ENCODE measurements at regions not wholly inside any gene's neighbourhood (a gene's known extent, or its start where the extent isn't known, plus 50 kb on each side); places are given as distances from the start of the nearest gene placed in this dataset.

DNA sequence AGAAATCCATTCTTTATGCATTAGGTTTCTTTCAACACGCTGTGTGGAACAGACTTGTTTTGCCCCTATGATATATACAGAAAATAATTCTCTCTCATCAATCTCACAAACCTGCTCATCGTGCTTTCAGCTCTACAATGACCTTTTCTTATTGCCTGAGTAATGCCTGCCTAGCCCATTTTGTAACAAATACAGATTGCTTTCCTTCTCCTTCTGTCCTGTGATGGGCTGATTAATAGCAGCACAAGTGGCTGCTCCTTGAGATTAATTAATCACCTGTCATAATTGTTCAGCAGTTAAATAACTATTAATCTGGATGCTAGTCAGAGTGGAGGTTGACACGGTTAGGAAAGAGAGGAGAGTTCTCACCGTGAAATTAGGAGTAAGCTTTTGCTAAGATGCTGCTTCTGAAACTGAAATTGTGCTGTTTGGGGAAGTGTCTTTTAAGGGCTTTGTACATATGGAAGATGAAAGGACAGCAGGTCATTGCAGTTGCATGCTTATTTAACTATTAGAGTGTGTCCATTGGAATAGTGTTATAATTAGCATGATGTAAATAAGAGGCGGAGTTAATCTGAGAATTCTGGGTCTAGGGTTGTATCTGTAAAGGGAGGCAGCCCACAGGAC is 1430.5 kb downstream of the FAM181B start:
- Histone ChIP-seq H3K4me1 (ENCODE audit: control insufficient read depth, low read length) (no peaks in the 10 kb centered on the region), H3K27ac (ENCODE audit: low read depth, low read length) (no peak overlapping the region), H3K4me2 (ENCODE audit: low read length) (no peak overlapping the region), H3K27me3 (ENCODE audit: control insufficient read depth, low read length) (no peaks in the 10 kb centered on the region), H4K20me1 (ENCODE audit: control insufficient read depth, insufficient read depth, low read depth, low read length) (no peaks in the 10 kb centered on the region), H3K79me2 (ENCODE audit: control insufficient read depth, low read length) (no peaks in the 10 kb centered on the region), H3K9me2 (replicated peaks; ENCODE audit: control insufficient read depth, low read length) (no peaks in the 10 kb centered on the region; the same call in 1 of the 2 replicates), H3K36me3 (ENCODE audit: control insufficient read depth, low read length) (no peaks in the 10 kb centered on the region), H3K4me3 (ENCODE audit: low read length) (no peak overlapping the region), H3F3A (ENCODE audit: control insufficient read depth, insufficient read depth) (no peaks in the 10 kb centered on the region), H3K9me3 (ENCODE audit: control insufficient read depth, insufficient read depth, low read length) (no peaks in the 10 kb centered on the region)
- TF ChIP-seq EZH2phosphoT487 (IDR thresholded peaks at IDR 0.05; ENCODE audit: borderline replicate concordance, low read length) = no peak
- TF ChIP-seq, protein P1, sequence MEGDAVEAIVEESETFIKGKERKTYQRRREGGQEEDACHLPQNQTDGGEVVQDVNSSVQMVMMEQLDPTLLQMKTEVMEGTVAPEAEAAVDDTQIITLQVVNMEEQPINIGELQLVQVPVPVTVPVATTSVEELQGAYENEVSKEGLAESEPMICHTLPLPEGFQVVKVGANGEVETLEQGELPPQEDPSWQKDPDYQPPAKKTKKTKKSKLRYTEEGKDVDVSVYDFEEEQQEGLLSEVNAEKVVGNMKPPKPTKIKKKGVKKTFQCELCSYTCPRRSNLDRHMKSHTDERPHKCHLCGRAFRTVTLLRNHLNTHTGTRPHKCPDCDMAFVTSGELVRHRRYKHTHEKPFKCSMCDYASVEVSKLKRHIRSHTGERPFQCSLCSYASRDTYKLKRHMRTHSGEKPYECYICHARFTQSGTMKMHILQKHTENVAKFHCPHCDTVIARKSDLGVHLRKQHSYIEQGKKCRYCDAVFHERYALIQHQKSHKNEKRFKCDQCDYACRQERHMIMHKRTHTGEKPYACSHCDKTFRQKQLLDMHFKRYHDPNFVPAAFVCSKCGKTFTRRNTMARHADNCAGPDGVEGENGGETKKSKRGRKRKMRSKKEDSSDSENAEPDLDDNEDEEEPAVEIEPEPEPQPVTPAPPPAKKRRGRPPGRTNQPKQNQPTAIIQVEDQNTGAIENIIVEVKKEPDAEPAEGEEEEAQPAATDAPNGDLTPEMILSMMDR (IDR thresholded peaks at IDR 0.05; ENCODE audit: low read depth, low read length, poor library complexity, severe bottlenecking) = no peak

DNA sequence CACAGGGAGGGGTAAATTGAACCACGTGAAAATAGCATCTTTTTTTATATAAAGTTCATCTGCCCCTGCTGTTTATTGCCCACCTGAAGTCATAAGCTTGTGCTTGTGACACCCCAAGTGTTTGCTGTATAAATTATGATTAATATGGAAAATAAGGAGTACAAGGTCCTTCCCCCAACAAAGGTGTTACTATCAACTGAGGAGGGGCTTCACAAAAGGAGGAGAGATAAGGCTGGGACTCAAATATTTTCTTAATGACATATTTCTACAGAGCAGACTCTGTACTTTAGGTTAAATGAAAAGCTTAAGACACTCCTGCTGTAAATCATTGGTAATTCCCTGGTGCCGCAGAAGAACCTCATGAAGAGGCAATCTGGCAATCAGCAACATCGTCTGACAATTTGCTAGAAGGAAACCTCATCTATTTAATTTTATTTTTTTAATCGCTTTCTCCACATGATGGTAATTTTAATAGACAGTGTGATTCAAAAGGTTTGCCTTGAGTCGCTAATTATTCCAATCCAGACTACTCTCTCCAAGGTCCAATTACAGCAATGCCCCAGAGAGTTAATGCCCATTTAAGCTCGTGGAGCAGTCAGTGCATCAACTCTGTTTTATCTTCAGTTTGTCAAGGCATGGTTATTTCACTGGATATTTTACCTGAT is 1432.4 kb downstream of the FAM181B start:
- H3K9me2 ChIP-seq (replicated peaks; ENCODE audit: control insufficient read depth, low read length) = no peaks in the 10 kb centered on the region; the same call in 1 of the 2 replicates
- H3F3A ChIP-seq (ENCODE audit: control insufficient read depth, insufficient read depth) = no peaks in the 10 kb centered on the region
- H3K27ac ChIP-seq (ENCODE audit: low read depth, low read length) = no peak overlapping the region
- TF ChIP-seq EZH2phosphoT487 (IDR thresholded peaks at IDR 0.05; ENCODE audit: borderline replicate concordance, low read length) = no peak
- TF ChIP-seq, protein P1 (IDR thresholded peaks at IDR 0.05; ENCODE audit: low read depth, low read length, poor library complexity, severe bottlenecking) = no peak
- no peaks in the 10 kb centered on the region for H4K20me1 ChIP-seq (ENCODE audit: control insufficient read depth, insufficient read depth, low read depth, low read length)
- no peaks in the 10 kb centered on the region for H3K27me3 ChIP-seq (ENCODE audit: control insufficient read depth, low read length)
- H3K9me3 ChIP-seq (ENCODE audit: control insufficient read depth, insufficient read depth, low read length) = no peaks in the 10 kb centered on the region
- H3K4me3 ChIP-seq (ENCODE audit: low read length) = no peak overlapping the region
- no peaks in the 10 kb centered on the region for H3K79me2 ChIP-seq (ENCODE audit: control insufficient read depth, low read length)
- H3K36me3 ChIP-seq (ENCODE audit: control insufficient read depth, low read length) = no peaks in the 10 kb centered on the region
- H3K4me2 ChIP-seq (ENCODE audit: low read length) = no peak overlapping the region
- H3K4me1 ChIP-seq (ENCODE audit: control insufficient read depth, low read length) = no peaks in the 10 kb centered on the region

DNA sequence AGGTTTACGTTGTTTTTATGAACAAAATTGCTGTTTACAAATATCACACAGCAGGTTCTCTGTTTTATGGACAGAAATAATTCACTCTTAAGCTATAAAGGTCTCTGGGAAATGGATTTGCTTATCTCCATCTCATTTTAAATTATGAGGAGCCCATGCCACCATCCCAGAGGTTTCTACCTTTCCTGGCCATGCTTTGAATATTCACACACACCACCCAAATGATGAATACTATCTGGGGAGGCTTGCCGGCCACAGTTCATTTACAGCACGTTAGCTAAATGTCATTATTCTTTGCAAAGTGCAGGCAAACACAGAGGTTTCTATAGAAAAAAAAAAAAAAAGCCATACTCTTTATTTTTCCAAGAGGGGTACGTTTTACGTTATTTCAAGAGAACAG is 1446.7 kb downstream of the FAM181B start:
- H3K4me1 ChIP-seq (ENCODE audit: control insufficient read depth, low read length) = no peaks in the 10 kb centered on the region
- H3K27me3 ChIP-seq (ENCODE audit: control insufficient read depth, low read length) = no peaks in the 10 kb centered on the region
- no peaks in the 10 kb centered on the region for H3K36me3 ChIP-seq (ENCODE audit: control insufficient read depth, low read length)
- H3K4me3 ChIP-seq (ENCODE audit: low read length) = no peak overlapping the region
- H3K27ac ChIP-seq (ENCODE audit: low read depth, low read length) = no peak overlapping the region
- H4K20me1 ChIP-seq (ENCODE audit: control insufficient read depth, insufficient read depth, low read depth, low read length) = no peaks in the 10 kb centered on the region
- H3K4me2 ChIP-seq (ENCODE audit: low read length) = no peak overlapping the region
- no peaks in the 10 kb centered on the region for H3K9me2 ChIP-seq (replicated peaks; ENCODE audit: control insufficient read depth, low read length)
- H3K79me2 ChIP-seq (ENCODE audit: control insufficient read depth, low read length) = no peaks in the 10 kb centered on the region
- no peaks in the 10 kb centered on the region for H3F3A ChIP-seq (ENCODE audit: control insufficient read depth, insufficient read depth)
- no peaks in the 10 kb centered on the region for H3K9me3 ChIP-seq (ENCODE audit: control insufficient read depth, insufficient read depth, low read length)
- TF ChIP-seq EZH2phosphoT487 (IDR thresholded peaks at IDR 0.05; ENCODE audit: borderline replicate concordance, low read length) = no peak
- TF ChIP-seq, protein P1 (IDR thresholded peaks at IDR 0.05; ENCODE audit: low read depth, low read length, poor library complexity, severe bottlenecking) = no peak
